ENCODE measurements at regions not wholly inside any gene's neighbourhood (a gene's known extent, or its start where the extent isn't known, plus 50 kb on each side); places are given as distances from the start of the nearest gene placed in this dataset.

DNA sequence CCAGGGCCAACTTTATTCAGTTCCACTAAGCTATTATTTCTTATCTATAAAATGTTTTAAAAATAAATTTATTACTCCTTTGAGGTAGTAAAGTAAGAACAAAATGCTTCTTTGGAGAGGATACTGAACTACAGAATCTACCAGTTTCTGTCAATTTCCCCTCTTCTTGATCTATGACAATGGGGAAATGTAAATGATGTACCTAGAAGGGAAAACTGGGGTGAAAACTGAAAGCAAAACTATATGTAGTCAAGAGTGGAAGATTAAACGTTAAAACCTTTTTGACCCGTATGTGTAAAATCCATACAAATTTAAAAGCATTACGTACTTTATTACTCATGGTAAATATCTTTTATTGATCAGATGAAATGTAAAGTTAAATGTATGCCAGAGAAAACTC is 1287.8 kb upstream of the TMEFF2 start (continued):
- TF ChIP-seq, protein P1, sequence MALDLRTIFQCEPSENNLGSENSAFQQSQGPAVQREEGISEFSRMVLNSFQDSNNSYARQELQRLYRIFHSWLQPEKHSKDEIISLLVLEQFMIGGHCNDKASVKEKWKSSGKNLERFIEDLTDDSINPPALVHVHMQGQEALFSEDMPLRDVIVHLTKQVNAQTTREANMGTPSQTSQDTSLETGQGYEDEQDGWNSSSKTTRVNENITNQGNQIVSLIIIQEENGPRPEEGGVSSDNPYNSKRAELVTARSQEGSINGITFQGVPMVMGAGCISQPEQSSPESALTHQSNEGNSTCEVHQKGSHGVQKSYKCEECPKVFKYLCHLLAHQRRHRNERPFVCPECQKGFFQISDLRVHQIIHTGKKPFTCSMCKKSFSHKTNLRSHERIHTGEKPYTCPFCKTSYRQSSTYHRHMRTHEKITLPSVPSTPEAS (tag by site-specific recombination; IDR thresholded peaks at IDR 0.05) = no peak
- no peak for TF ChIP-seq MZF1 (tag by site-specific recombination; IDR thresholded peaks at IDR 0.05; ENCODE audit: borderline replicate concordance)
- TF ChIP-seq PRDM1 (tag by site-specific recombination; IDR thresholded peaks at IDR 0.05) = no peak
- no peak for TF ChIP-seq ZNF274 (IDR thresholded peaks at IDR 0.05; ENCODE audit: low read length)
- no peak for TF ChIP-seq ZNF274 (tag by site-specific recombination; IDR thresholded peaks at IDR 0.05; ENCODE audit: borderline replicate concordance)
- TF ChIP-seq ZNF792 (tag by site-specific recombination; IDR thresholded peaks at IDR 0.05) = no peak
- no peak for TF ChIP-seq ZFP37 (tag by site-specific recombination; IDR thresholded peaks at IDR 0.05)
- TF ChIP-seq, protein P2, sequence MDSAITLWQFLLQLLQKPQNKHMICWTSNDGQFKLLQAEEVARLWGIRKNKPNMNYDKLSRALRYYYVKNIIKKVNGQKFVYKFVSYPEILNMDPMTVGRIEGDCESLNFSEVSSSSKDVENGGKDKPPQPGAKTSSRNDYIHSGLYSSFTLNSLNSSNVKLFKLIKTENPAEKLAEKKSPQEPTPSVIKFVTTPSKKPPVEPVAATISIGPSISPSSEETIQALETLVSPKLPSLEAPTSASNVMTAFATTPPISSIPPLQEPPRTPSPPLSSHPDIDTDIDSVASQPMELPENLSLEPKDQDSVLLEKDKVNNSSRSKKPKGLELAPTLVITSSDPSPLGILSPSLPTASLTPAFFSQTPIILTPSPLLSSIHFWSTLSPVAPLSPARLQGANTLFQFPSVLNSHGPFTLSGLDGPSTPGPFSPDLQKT (IDR thresholded peaks at IDR 0.05; ENCODE audit: borderline replicate concordance, low read depth, low read length) = no peak
- TF ChIP-seq, protein P3, sequence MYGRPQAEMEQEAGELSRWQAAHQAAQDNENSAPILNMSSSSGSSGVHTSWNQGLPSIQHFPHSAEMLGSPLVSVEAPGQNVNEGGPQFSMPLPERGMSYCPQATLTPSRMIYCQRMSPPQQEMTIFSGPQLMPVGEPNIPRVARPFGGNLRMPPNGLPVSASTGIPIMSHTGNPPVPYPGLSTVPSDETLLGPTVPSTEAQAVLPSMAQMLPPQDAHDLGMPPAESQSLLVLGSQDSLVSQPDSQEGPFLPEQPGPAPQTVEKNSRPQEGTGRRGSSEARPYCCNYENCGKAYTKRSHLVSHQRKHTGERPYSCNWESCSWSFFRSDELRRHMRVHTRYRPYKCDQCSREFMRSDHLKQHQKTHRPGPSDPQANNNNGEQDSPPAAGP (tag by site-specific recombination; IDR thresholded peaks at IDR 0.05) = no peak
- no peak for TF ChIP-seq ZNF132 (tag by site-specific recombination; IDR thresholded peaks at IDR 0.05; ENCODE audit: borderline replicate concordance)
- TF ChIP-seq ZNF211 (tag by site-specific recombination; IDR thresholded peaks at IDR 0.05; ENCODE audit: low read depth) = no peak
- no peak for TF ChIP-seq ZBTB7A (tag by site-specific recombination; IDR thresholded peaks at IDR 0.05; ENCODE audit: low read depth)
- no peak for TF ChIP-seq KLF1 (tag by site-specific recombination; IDR thresholded peaks at IDR 0.05)
- TF ChIP-seq WT1 (tag by site-specific recombination; IDR thresholded peaks at IDR 0.05) = no peak
- TF ChIP-seq ZNF292 (tag by site-specific recombination; IDR thresholded peaks at IDR 0.05; ENCODE audit: borderline replicate concordance, low read depth) = no peak

DNA sequence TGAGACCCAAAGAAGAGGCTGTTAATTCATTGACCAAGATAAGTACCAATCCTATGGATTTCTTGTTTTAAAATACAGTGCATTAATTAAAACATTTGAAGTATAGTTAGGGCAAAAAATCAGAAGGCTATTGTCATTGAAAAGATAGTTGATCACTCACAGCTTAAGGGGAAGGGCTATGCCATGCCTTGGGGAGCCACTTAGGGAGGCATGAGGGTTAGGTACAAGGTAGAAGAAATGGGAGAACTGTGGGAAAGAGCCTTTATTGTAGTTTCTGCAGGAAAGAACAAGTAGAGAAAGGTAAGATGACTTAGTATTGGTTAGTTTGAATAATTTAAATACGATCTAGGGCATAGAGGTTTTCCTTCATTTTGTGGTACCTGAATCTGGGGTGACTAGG is 1285.5 kb upstream of the TMEFF2 start:
- ChIA-PET CTCF (no interaction called here), POLR2A (no interaction called here)
- H3K27ac ChIP-seq (ENCODE audit: extremely low read depth, low read depth, low read length) = no peak overlapping the region
- H3K4me3 ChIP-seq (ENCODE audit: low read depth, low read length) = no peak overlapping the region
- no peaks in the 10 kb centered on the region for H3K9me3 ChIP-seq (ENCODE audit: control insufficient read depth, insufficient read depth, low read depth, low read length)
- H3K36me3 ChIP-seq (ENCODE audit: control insufficient read depth in 2 of 2, insufficient read depth in 1 of 2, low read length in 2 of 2) = no peaks in the 10 kb centered on the region
- H3K4me1 ChIP-seq (ENCODE audit: control insufficient read depth, insufficient read depth, low read length) = no peaks in the 10 kb centered on the region
- TF ChIP-seq ZNF555 (tag by site-specific recombination; conservative IDR thresholded peaks at IDR 0.05) = no peak
- TF ChIP-seq ZSCAN16 (tag by site-specific recombination; IDR thresholded peaks at IDR 0.05) = no peak
- no peak for TF ChIP-seq ZFHX2 (tag by site-specific recombination; conservative IDR thresholded peaks at IDR 0.05)
- no peak for TF ChIP-seq ZNF629 (tag by site-specific recombination; IDR thresholded peaks at IDR 0.05)
- TF ChIP-seq ZNF777 (tag by site-specific recombination; IDR thresholded peaks at IDR 0.05; ENCODE audit: borderline replicate concordance) = no peak
- TF ChIP-seq ZBTB21 (tag by site-specific recombination; IDR thresholded peaks at IDR 0.05) = no peak
- TF ChIP-seq SP7 (tag by site-specific recombination; IDR thresholded peaks at IDR 0.05) = no peak
- TF ChIP-seq OSR2 (tag by site-specific recombination; IDR thresholded peaks at IDR 0.05) = no peak
- TF ChIP-seq ZNF560 (tag by site-specific recombination; IDR thresholded peaks at IDR 0.05; ENCODE audit: borderline replicate concordance) = no peak
- no peak for TF ChIP-seq ZNF169 (tag by site-specific recombination; IDR thresholded peaks at IDR 0.05)
- TF ChIP-seq, protein P4, sequence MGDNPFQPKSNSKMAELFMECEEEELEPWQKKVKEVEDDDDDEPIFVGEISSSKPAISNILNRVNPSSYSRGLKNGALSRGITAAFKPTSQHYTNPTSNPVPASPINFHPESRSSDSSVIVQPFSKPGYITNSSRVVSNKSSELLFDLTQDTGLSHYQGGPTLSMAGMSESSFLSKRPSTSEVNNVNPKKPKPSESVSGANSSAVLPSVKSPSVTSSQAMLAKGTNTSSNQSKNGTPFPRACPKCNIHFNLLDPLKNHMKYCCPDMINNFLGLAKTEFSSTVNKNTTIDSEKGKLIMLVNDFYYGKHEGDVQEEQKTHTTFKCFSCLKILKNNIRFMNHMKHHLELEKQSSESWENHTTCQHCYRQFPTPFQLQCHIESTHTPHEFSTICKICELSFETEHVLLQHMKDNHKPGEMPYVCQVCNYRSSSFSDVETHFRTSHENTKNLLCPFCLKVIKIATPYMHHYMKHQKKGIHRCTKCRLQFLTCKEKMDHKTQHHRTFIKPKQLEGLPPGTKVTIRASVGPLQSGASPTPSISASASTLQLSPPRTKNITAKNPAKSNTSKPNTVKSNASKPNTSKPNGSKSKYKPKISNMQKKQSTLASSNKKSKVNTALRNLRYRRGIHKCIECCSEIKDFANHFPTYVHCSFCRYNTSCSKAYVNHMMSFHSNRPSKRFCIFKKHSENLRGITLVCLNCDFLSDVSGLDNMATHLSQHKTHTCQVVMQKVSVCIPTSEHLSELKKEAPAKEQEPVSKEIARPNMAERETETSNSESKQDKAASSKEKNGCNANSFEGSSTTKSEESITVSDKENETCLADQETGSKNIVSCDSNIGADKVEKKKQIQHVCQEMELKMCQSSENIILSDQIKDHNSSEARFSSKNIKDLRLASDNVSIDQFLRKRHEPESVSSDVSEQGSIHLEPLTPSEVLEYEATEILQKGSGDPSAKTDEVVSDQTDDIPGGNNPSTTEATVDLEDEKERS (tag by site-specific recombination; IDR thresholded peaks at IDR 0.05) = no peak
- no peak for TF ChIP-seq ZNF423 (tag by site-specific recombination; IDR thresholded peaks at IDR 0.05)
- TF ChIP-seq HOXD13 (CRISPR knock-in tag; IDR thresholded peaks at IDR 0.05; ENCODE audit: borderline replicate concordance) = no peak
- no peak for TF ChIP-seq ZNF133 (tag by site-specific recombination; IDR thresholded peaks at IDR 0.05)
- TF ChIP-seq, protein P5, sequence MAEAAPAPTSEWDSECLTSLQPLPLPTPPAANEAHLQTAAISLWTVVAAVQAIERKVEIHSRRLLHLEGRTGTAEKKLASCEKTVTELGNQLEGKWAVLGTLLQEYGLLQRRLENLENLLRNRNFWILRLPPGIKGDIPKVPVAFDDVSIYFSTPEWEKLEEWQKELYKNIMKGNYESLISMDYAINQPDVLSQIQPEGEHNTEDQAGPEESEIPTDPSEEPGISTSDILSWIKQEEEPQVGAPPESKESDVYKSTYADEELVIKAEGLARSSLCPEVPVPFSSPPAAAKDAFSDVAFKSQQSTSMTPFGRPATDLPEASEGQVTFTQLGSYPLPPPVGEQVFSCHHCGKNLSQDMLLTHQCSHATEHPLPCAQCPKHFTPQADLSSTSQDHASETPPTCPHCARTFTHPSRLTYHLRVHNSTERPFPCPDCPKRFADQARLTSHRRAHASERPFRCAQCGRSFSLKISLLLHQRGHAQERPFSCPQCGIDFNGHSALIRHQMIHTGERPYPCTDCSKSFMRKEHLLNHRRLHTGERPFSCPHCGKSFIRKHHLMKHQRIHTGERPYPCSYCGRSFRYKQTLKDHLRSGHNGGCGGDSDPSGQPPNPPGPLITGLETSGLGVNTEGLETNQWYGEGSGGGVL (tag by site-specific recombination; IDR thresholded peaks at IDR 0.05) = no peak
- no peak for TF ChIP-seq ZNF274 (IDR thresholded peaks at IDR 0.05; ENCODE audit: low read length)
- no peak for TF ChIP-seq ZNF274 (tag by site-specific recombination; IDR thresholded peaks at IDR 0.05; ENCODE audit: borderline replicate concordance)
- TF ChIP-seq HOXA7 (CRISPR knock-in tag; IDR thresholded peaks at IDR 0.05; ENCODE audit: borderline replicate concordance) = no peak
